IMR-90 (cell line): ENCODE measurements at regions not wholly inside any gene's neighbourhood (a gene's known extent, or its start where the extent isn't known, plus 50 kb on each side); places are given as distances from the start of the nearest gene placed in this dataset.

Source experiments
- BHLHE40 ChIP-seq: fragments of 150-350 bp; IDR thresholded peaks from 2 replicates; pipeline ENCODE4 v1.6.1; 2016; ENCODE audit warnings: mild to moderate bottlenecking, low read depth, low read length
- CEBPB ChIP-seq: IDR thresholded peaks from 2 replicates; pipeline ENCODE4 v1.6.1; 2012; ENCODE audit warnings: low read depth, low read length, improper control_type of control experiment
- CHD1 ChIP-seq: IDR thresholded peaks from 2 replicates; pipeline ENCODE4 v1.6.1; 2012; ENCODE audit warnings: low read depth, low read length, improper control_type of control experiment
- FOS ChIP-seq: fragments of 150-350 bp; IDR thresholded peaks from 2 replicates; pipeline ENCODE4 v1.6.1; 2016; ENCODE audit warnings: low read depth, low read length
- MAFK ChIP-seq: IDR thresholded peaks from 2 replicates; pipeline ENCODE4 v1.6.1; 2012; ENCODE audit warnings: low read depth, low read length, improper control_type of control experiment
- NFE2L2 ChIP-seq: fragments of 150-350 bp; IDR thresholded peaks from 2 replicates; pipeline ENCODE4 v1.6.1; 2016; ENCODE audit warnings: low read depth, mild to moderate bottlenecking, low read length
- POLR2A ChIP-seq: IDR thresholded peaks from 2 replicates; pipeline ENCODE4 v1.6.1; 2012; ENCODE audit warnings: mild to moderate bottlenecking, low read depth, low read length
- RAD21 ChIP-seq: IDR thresholded peaks from 2 replicates; pipeline ENCODE4 v1.6.1; 2012; ENCODE audit warnings: low read length, improper control_type of control experiment
- RCOR1 ChIP-seq: IDR thresholded peaks from 2 replicates; pipeline ENCODE4 v1.6.1; 2012; ENCODE audit warnings: mild to moderate bottlenecking, low read length, improper control_type of control experiment; ENCODE audit not compliant: insufficient replicate concordance
- RFX5 ChIP-seq: IDR thresholded peaks from 2 replicates; pipeline ENCODE4 v1.8.0; 2012; ENCODE audit warnings: low read depth, mild to moderate bottlenecking, low read length, moderate library complexity
- TF ChIP-seq, protein P1 (sequence below): conservative IDR thresholded peaks from 2 replicates; pipeline ENCODE4 v1.5.1; 2012; ENCODE audit warnings: mild to moderate bottlenecking, low read depth, low read length, improper control_type of control experiment
- TF ChIP-seq, protein P2 (sequence below): fragments of 150-350 bp; IDR thresholded peaks from 2 replicates; pipeline ENCODE4 v1.6.1; 2017; ENCODE audit warnings: mild to moderate bottlenecking, antibody characterized with exemption, low read length, low read depth

DNA sequence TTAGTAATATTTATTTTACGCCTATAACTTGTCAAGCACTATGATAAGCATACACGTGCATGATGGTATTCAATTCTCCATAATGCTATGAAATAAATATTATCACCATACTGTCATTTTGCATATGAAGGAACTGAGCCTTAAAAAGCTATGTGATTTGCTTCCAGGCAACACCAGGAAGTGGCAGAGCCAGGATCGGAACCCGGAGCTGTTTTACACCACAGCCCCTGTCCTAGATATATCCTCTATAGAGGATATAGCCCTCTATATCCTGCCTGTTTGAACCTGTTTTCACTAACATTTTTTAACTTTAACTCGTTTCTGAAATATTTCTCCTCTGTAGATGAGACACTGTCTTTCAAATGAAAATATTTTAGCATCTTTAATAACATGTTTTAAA lies 690.0 kb downstream of the SATB2 start:
- TF ChIP-seq RCOR1 (no peak), POLR2A (no peak), MAFK (no peak), RAD21 (no peak), CEBPB (no peak), BHLHE40 (no peak), FOS (no peak), NFE2L2 (no peak), CHD1 (no peak), RFX5 (no peak)
- TF ChIP-seq, protein P1, sequence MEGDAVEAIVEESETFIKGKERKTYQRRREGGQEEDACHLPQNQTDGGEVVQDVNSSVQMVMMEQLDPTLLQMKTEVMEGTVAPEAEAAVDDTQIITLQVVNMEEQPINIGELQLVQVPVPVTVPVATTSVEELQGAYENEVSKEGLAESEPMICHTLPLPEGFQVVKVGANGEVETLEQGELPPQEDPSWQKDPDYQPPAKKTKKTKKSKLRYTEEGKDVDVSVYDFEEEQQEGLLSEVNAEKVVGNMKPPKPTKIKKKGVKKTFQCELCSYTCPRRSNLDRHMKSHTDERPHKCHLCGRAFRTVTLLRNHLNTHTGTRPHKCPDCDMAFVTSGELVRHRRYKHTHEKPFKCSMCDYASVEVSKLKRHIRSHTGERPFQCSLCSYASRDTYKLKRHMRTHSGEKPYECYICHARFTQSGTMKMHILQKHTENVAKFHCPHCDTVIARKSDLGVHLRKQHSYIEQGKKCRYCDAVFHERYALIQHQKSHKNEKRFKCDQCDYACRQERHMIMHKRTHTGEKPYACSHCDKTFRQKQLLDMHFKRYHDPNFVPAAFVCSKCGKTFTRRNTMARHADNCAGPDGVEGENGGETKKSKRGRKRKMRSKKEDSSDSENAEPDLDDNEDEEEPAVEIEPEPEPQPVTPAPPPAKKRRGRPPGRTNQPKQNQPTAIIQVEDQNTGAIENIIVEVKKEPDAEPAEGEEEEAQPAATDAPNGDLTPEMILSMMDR: no peak
- TF ChIP-seq, protein P2, sequence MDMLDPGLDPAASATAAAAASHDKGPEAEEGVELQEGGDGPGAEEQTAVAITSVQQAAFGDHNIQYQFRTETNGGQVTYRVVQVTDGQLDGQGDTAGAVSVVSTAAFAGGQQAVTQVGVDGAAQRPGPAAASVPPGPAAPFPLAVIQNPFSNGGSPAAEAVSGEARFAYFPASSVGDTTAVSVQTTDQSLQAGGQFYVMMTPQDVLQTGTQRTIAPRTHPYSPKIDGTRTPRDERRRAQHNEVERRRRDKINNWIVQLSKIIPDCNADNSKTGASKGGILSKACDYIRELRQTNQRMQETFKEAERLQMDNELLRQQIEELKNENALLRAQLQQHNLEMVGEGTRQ: no peak
